GM23338 (cell line): ENCODE measurements at regions not wholly inside any gene's neighbourhood (a gene's known extent, or its start where the extent isn't known, plus 50 kb on each side); places are given as distances from the start of the nearest gene placed in this dataset.

Source experiments
- ATAC-seq: fragments of 200-7000 bp; cut with Tn5 transposase; 3 replicates; pipeline ENCODE4 v1.9.1; 2020
- DNase-seq: peaks from one replicate; pipeline ENCODE4 v3.0.0-alpha.2; 2015; ENCODE audit warnings: low spot score
- H2AFZ ChIP-seq: fragments of 200-600 bp; sonication (generic); 2 replicates; pipeline ENCODE4 v1.8.0; 2016; ENCODE audit warnings: antibody characterized with exemption, mild to moderate bottlenecking, moderate library complexity
- H3F3A ChIP-seq: fragments of 200-600 bp; sonication (generic); replicated peaks from 2 replicates; pipeline ENCODE4 v1.8.0; 2017; ENCODE audit warnings: antibody characterized with exemption, mixed run types, low read depth
- H3K27ac ChIP-seq: fragments of 200-600 bp; sonication (generic); 2 replicates; pipeline ENCODE4 v1.6.1; 2016; ENCODE audit warnings: low read depth
- H3K27me3 ChIP-seq: fragments of 200-600 bp; sonication (generic); 2 replicates; pipeline ENCODE4 v1.8.0; 2016; ENCODE audit warnings: mild to moderate bottlenecking, mixed run types, moderate library complexity; ENCODE audit not compliant: insufficient read depth
- H3K36me3 ChIP-seq: fragments of 200-600 bp; sonication (generic); 2 replicates; pipeline ENCODE4 v1.8.0; 2016; ENCODE audit warnings: mild to moderate bottlenecking; ENCODE audit not compliant: insufficient read depth
- H3K4me1 ChIP-seq: fragments of 200-600 bp; sonication (generic); 2 replicates; pipeline ENCODE4 v1.8.0; 2016; ENCODE audit warnings: mild to moderate bottlenecking, moderate library complexity; ENCODE audit not compliant: insufficient read depth
- H3K4me2 ChIP-seq: fragments of 200-600 bp; sonication (generic); 2 replicates; pipeline ENCODE4 v1.7.1; 2017; ENCODE audit warnings: mixed run types
- H3K4me3 ChIP-seq: fragments of 200-600 bp; sonication (generic); 2 replicates; pipeline ENCODE4 v1.6.1; 2016; ENCODE audit warnings: mixed run types
- H3K79me2 ChIP-seq: fragments of 200-600 bp; sonication (generic); replicated peaks from 2 replicates; pipeline ENCODE4 v1.8.0; 2017; ENCODE audit warnings: mild to moderate bottlenecking; ENCODE audit not compliant: insufficient read depth
- H3K9me2 ChIP-seq: fragments of 200-600 bp; sonication (generic); 2 replicates; pipeline ENCODE4 v1.8.0; 2017; ENCODE audit not compliant: insufficient read depth
- H4K20me1 ChIP-seq: fragments of 200-600 bp; sonication (generic); replicated peaks from 2 replicates; pipeline ENCODE4 v1.8.0; 2017; ENCODE audit warnings: mild to moderate bottlenecking; ENCODE audit not compliant: insufficient read depth
- H3K27ac Mint-ChIP-seq: 2 replicates; pipeline ENCODE4 v1.8.0; 2020; ENCODE audit warnings: inconsistent platforms, mild to moderate bottlenecking, moderate library complexity, mixed read lengths
- H3K27me3 Mint-ChIP-seq: 3 replicates; pipeline ENCODE4 v1.8.0; 2022; ENCODE audit warnings: low read depth, mild to moderate bottlenecking, moderate library complexity, mixed read lengths, inconsistent platforms; ENCODE audit not compliant: insufficient read depth, poor library complexity
- H3K36me3 Mint-ChIP-seq: 3 replicates; pipeline ENCODE4 v1.8.0; 2021; ENCODE audit warnings: low read depth, mild to moderate bottlenecking, inconsistent platforms, moderate library complexity, mixed read lengths
- H3K4me1 Mint-ChIP-seq: 3 replicates; pipeline ENCODE4 v1.8.0; 2020; ENCODE audit warnings: mild to moderate bottlenecking, inconsistent platforms, mixed read lengths
- H3K4me3 Mint-ChIP-seq: 3 replicates; pipeline ENCODE4 v1.8.0; 2021; ENCODE audit warnings: moderate library complexity, mild to moderate bottlenecking, inconsistent platforms, mixed read lengths
- H3K9me3 Mint-ChIP-seq: 3 replicates; pipeline ENCODE4 v1.8.0; 2020; ENCODE audit warnings: moderate library complexity, mild to moderate bottlenecking, inconsistent platforms, mixed read lengths
- CREB1 ChIP-seq: fragments of 250-450 bp; sonication (Bioruptor Pico); IDR thresholded peaks from 2 replicates; pipeline ENCODE4 v1.5.0; 2020; ENCODE audit warnings: low read depth, mild to moderate bottlenecking, moderate library complexity
- CTCF ChIP-seq, 2 experiments: fragments of 200-600 bp in 1 of 2; sonication (generic) in 1 of 2; conservative IDR thresholded peaks; 2 replicates each; pipeline versions ENCODE4 v1.5.1 to v1.6.1; 2016 to 2017; ENCODE audit warnings: antibody characterized with exemption in 2 of 2, low read depth in 2 of 2, mild to moderate bottlenecking in 2 of 2, moderate library complexity in 1 of 2
- ETS1 ChIP-seq: IDR thresholded peaks from 2 replicates; pipeline ENCODE4 v1.6.1; 2016; ENCODE audit warnings: antibody characterized with exemption
- EZH2 ChIP-seq: fragments of 200-600 bp; sonication (generic); IDR thresholded peaks from one replicate; pipeline ENCODE4 v1.8.0; 2017; ENCODE audit warnings: antibody characterized with exemption, mild to moderate bottlenecking, low read depth; ENCODE audit not compliant: unreplicated experiment
- EZH2phosphoT487 ChIP-seq: fragments of 200-600 bp; sonication (generic); IDR thresholded peaks from one replicate; pipeline ENCODE4 v1.8.1; 2018; ENCODE audit warnings: antibody characterized with exemption; ENCODE audit not compliant: unreplicated experiment
- JUNB ChIP-seq: IDR thresholded peaks from one replicate; pipeline ENCODE4 v1.6.1; 2016; ENCODE audit warnings: antibody characterized with exemption; ENCODE audit not compliant: unreplicated experiment
- NANOG ChIP-seq: IDR thresholded peaks from 2 replicates; pipeline ENCODE4 v1.6.1; 2016; ENCODE audit warnings: antibody characterized with exemption, borderline replicate concordance
- POLR2AphosphoS5 ChIP-seq: IDR thresholded peaks from 2 replicates; pipeline ENCODE4 v1.6.1; 2016; ENCODE audit warnings: antibody characterized with exemption, low read depth
- STAT1 ChIP-seq: IDR thresholded peaks from one replicate; pipeline ENCODE4 v1.6.1; 2016; ENCODE audit warnings: antibody characterized with exemption; ENCODE audit not compliant: unreplicated experiment
- ZNF114 ChIP-seq: fragments of 250-450 bp; sonication (Bioruptor Pico); IDR thresholded peaks from 2 replicates; pipeline ENCODE4 v1.5.0; 2020; ENCODE audit warnings: mild to moderate bottlenecking, moderate library complexity
- ZNF331 ChIP-seq: fragments of 250-450 bp; sonication (Bioruptor Pico); IDR thresholded peaks from 2 replicates; pipeline ENCODE4 v1.5.0; 2020; ENCODE audit warnings: low read depth, mild to moderate bottlenecking, moderate library complexity
- TF ChIP-seq, protein P1 (sequence below): fragments of 250-450 bp; sonication (Bioruptor Pico); IDR thresholded peaks from 2 replicates; pipeline ENCODE4 v1.5.0; 2020; ENCODE audit warnings: mild to moderate bottlenecking, moderate library complexity

DNA sequence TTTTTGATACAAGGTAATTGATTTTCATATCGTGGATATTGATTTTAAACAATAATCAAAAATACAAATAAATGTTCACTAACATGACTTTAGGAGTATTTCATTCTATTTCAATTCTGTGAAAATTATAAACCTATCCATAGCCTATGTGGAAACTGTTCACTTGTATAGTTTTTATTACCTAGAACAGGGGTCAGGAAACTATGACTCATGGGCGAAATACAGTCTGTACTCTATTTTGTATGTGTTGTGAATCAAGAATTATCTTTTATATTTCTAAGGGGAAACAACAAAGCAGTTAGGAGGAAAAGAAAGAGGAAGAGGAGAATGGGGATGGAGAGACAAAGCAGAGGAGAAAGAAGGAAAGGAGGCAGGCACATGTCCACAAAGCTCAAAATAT, 181.7 kb upstream of the VRK2 start:
- Histone ChIP-seq H3K9me2 (no peaks in the 10 kb centered on the region; the same call in 1 of the 2 replicates), H3K27me3 (no peaks in the 10 kb centered on the region), H3K4me1 (no peaks in the 10 kb centered on the region), H3K4me2 (no peak overlapping the region), H2AFZ (peak overlapping the region; percentile 12; the same call in 1 of the 2 replicates), H3F3A (no peaks in the 10 kb centered on the region), H3K79me2 (no peaks in the 10 kb centered on the region), H3K27ac (no peak overlapping the region), H3K36me3 (no peaks in the 10 kb centered on the region), H4K20me1 (no peaks in the 10 kb centered on the region), H3K4me3 (no peak overlapping the region)
- Mint-ChIP-seq H3K36me3 (no peaks in the 10 kb centered on the region), H3K27me3 (peaks cover 2% of the 10 kb centered on the region), H3K27ac (no peak overlapping the region), H3K9me3 (no peaks in the 10 kb centered on the region), H3K4me3 (no peak overlapping the region), H3K4me1 (no peaks in the 10 kb centered on the region)
- no peak for ATAC-seq
- DNase-seq, result no peak
- TF ChIP-seq STAT1, result no peak
- no peak for TF ChIP-seq JUNB
- TF ChIP-seq EZH2phosphoT487, result no peak

- ATAC-seq, result no peak
- Mint-ChIP-seq H3K4me1 (no peaks in the 10 kb centered on the region), H3K4me3 (no peak overlapping the region), H3K9me3 (no peaks in the 10 kb centered on the region), H3K27ac (no peak overlapping the region), H3K36me3 (no peaks in the 10 kb centered on the region), H3K27me3 (peaks cover 2% of the 10 kb centered on the region)
- no peak for DNase-seq
- H3K9me2 ChIP-seq, result no peaks in the 10 kb centered on the region; the same call in 1 of the 2 replicates
- H3K27ac ChIP-seq, result no peak overlapping the region
- no peaks in the 10 kb centered on the region for H3K79me2 ChIP-seq
- H3F3A ChIP-seq, result no peaks in the 10 kb centered on the region
- no peak overlapping the region for H3K4me3 ChIP-seq
- no peak overlapping the region for H2AFZ ChIP-seq
- no peaks in the 10 kb centered on the region for H3K4me1 ChIP-seq
- TF ChIP-seq NANOG, result no peak
- TF ChIP-seq, protein P1, sequence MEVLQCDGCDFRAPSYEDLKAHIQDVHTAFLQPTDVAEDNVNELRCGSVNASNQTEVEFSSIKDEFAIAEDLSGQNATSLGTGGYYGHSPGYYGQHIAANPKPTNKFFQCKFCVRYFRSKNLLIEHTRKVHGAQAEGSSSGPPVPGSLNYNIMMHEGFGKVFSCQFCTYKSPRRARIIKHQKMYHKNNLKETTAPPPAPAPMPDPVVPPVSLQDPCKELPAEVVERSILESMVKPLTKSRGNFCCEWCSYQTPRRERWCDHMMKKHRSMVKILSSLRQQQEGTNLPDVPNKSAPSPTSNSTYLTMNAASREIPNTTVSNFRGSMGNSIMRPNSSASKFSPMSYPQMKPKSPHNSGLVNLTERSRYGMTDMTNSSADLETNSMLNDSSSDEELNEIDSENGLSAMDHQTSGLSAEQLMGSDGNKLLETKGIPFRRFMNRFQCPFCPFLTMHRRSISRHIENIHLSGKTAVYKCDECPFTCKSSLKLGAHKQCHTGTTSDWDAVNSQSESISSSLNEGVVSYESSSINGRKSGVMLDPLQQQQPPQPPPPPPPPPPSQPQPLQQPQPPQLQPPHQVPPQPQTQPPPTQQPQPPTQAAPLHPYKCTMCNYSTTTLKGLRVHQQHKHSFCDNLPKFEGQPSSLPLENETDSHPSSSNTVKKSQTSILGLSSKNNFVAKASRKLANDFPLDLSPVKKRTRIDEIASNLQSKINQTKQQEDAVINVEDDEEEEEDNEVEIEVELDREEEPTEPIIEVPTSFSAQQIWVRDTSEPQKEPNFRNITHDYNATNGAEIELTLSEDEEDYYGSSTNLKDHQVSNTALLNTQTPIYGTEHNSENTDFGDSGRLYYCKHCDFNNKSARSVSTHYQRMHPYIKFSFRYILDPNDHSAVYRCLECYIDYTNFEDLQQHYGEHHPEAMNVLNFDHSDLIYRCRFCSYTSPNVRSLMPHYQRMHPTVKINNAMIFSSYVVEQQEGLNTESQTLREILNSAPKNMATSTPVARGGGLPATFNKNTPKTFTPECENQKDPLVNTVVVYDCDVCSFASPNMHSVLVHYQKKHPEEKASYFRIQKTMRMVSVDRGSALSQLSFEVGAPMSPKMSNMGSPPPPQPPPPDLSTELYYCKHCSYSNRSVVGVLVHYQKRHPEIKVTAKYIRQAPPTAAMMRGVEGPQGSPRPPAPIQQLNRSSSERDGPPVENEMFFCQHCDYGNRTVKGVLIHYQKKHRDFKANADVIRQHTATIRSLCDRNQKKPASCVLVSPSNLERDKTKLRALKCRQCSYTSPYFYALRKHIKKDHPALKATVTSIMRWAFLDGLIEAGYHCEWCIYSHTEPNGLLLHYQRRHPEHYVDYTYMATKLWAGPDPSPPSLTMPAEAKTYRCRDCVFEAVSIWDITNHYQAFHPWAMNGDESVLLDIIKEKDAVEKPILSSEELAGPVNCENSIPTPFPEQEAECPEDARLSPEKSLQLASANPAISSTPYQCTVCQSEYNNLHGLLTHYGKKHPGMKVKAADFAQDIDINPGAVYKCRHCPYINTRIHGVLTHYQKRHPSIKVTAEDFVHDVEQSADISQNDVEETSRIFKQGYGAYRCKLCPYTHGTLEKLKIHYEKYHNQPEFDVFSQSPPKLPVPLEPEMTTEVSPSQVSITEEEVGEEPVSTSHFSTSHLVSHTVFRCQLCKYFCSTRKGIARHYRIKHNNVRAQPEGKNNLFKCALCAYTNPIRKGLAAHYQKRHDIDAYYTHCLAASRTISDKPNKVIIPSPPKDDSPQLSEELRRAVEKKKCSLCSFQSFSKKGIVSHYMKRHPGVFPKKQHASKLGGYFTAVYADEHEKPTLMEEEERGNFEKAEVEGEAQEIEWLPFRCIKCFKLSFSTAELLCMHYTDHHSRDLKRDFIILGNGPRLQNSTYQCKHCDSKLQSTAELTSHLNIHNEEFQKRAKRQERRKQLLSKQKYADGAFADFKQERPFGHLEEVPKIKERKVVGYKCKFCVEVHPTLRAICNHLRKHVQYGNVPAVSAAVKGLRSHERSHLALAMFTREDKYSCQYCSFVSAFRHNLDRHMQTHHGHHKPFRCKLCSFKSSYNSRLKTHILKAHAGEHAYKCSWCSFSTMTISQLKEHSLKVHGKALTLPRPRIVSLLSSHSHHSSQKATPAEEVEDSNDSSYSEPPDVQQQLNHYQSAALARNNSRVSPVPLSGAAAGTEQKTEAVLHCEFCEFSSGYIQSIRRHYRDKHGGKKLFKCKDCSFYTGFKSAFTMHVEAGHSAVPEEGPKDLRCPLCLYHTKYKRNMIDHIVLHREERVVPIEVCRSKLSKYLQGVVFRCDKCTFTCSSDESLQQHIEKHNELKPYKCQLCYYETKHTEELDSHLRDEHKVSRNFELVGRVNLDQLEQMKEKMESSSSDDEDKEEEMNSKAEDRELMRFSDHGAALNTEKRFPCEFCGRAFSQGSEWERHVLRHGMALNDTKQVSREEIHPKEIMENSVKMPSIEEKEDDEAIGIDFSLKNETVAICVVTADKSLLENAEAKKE (CRISPR knock-in tag), result no peak
- TF ChIP-seq EZH2phosphoT487, result no peak
- no peak for TF ChIP-seq CREB1 (CRISPR knock-in tag)
- no peak for TF ChIP-seq ZNF331 (CRISPR knock-in tag)
- no peak for TF ChIP-seq POLR2AphosphoS5
- TF ChIP-seq STAT1, result no peak
- no peak for TF ChIP-seq ZNF114
- TF ChIP-seq EZH2, result no peak
- TF ChIP-seq ETS1, result no peak
- TF ChIP-seq CTCF (conservative IDR thresholded peaks at IDR 0.05; ENCODE audit: low read depth in 2 of 2), result no peak
- no peak for TF ChIP-seq JUNB
- no peaks in the 10 kb centered on the region for H3K27me3 ChIP-seq
- H3K36me3 ChIP-seq, result no peaks in the 10 kb centered on the region
- no peak overlapping the region for H3K4me2 ChIP-seq
- no peaks in the 10 kb centered on the region for H4K20me1 ChIP-seq
Observed at GRCh38 chr2:57867730-57868129, 178.9 kb upstream of the VRK2 start.
